ENCODE measurements at regions not wholly inside any gene's neighbourhood (a gene's known extent, or its start where the extent isn't known, plus 50 kb on each side); places are given as distances from the start of the nearest gene placed in this dataset.

DNA sequence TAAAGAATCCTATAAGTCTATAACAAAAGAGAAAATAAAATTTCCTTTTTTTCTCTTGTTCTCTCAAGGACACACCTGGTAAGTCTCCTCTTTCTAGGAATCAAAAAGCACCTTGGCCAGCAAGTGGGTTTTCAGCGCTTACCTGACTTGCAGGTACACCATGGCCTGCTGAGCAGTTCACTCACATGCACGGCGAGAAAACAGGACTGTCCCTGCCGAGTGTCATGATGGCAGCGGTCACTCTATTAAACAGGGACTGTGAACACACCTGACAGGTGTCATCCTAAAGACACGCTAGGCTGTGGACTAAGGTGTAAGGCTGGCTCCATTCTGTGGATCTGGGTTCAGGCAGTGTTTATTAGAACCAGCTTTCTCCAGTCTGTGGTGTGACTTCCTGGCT is 170.2 kb downstream of the TEX29 start:
- Histone ChIP-seq H3K27me3 (ENCODE audit: insufficient read depth, low read length, poor library complexity, severe bottlenecking) (no peaks in the 10 kb centered on the region), H3F3A (ENCODE audit: low read depth) (no peaks in the 10 kb centered on the region), H3K4me2 (ENCODE audit: low read depth, low read length, poor library complexity, severe bottlenecking) (no peak overlapping the region), H3K4me3 (ENCODE audit: low read length, poor library complexity, severe bottlenecking) (no peak overlapping the region), H3K4me1 (ENCODE audit: insufficient read depth, low read length, poor library complexity, severe bottlenecking) (no peaks in the 10 kb centered on the region), H3K9me2 (replicated peaks; ENCODE audit: low read depth, low read length) (no peaks in the 10 kb centered on the region), H3K36me3 (ENCODE audit: insufficient read depth, low read length) (no peaks in the 10 kb centered on the region), H2AFZ (ENCODE audit: low read length) (no peak overlapping the region), H3K9me3 (ENCODE audit: insufficient read depth, low read depth, low read length) (peaks cover 18% of the 10 kb centered on the region; the same call in 1 of the 2 replicates), H4K20me1 (ENCODE audit: insufficient read depth, low read length, poor library complexity, severe bottlenecking) (no peaks in the 10 kb centered on the region), H3K79me2 (ENCODE audit: insufficient read depth, low read length) (no peaks in the 10 kb centered on the region), H3K9ac (ENCODE audit: low read depth, low read length, poor library complexity, severe bottlenecking) (no peak overlapping the region)
- TF ChIP-seq, protein P1, sequence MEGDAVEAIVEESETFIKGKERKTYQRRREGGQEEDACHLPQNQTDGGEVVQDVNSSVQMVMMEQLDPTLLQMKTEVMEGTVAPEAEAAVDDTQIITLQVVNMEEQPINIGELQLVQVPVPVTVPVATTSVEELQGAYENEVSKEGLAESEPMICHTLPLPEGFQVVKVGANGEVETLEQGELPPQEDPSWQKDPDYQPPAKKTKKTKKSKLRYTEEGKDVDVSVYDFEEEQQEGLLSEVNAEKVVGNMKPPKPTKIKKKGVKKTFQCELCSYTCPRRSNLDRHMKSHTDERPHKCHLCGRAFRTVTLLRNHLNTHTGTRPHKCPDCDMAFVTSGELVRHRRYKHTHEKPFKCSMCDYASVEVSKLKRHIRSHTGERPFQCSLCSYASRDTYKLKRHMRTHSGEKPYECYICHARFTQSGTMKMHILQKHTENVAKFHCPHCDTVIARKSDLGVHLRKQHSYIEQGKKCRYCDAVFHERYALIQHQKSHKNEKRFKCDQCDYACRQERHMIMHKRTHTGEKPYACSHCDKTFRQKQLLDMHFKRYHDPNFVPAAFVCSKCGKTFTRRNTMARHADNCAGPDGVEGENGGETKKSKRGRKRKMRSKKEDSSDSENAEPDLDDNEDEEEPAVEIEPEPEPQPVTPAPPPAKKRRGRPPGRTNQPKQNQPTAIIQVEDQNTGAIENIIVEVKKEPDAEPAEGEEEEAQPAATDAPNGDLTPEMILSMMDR (conservative IDR thresholded peaks at IDR 0.05; ENCODE audit: low read length): no peak
- no peak for TF ChIP-seq EZH2phosphoT487 (IDR thresholded peaks at IDR 0.05; ENCODE audit: borderline replicate concordance)

DNA sequence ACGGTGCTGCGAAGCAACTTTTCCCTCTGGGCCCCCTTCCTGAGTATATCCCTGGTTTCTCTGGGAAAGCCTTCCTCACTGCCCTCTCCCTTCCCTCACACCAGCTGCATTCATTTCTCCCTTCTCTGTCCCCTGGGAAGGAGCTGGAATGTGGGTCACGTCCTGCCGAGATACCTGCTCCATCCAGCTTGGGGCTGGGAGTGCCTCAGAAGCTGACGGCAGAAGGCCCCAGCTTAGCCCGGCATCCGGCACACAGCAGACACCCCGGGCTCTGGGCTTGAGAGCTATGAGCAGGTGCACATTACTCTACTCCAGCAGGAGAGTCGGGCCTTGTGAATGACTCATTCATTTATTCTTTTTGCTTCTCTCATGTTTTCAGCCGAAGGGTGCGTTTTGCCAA is 170.6 kb downstream of the TEX29 start:
- H2AFZ ChIP-seq (ENCODE audit: low read length): no peak overlapping the region
- H3K79me2 ChIP-seq (ENCODE audit: insufficient read depth, low read length): no peaks in the 10 kb centered on the region
- peaks cover 18% of the 10 kb centered on the region; the same call in 1 of the 2 replicates for H3K9me3 ChIP-seq (ENCODE audit: insufficient read depth, low read depth, low read length)
- no peaks in the 10 kb centered on the region for H4K20me1 ChIP-seq (ENCODE audit: insufficient read depth, low read length, poor library complexity, severe bottlenecking)
- no peaks in the 10 kb centered on the region for H3K4me1 ChIP-seq (ENCODE audit: insufficient read depth, low read length, poor library complexity, severe bottlenecking)
- no peak overlapping the region for H3K4me3 ChIP-seq (ENCODE audit: low read length, poor library complexity, severe bottlenecking)
- H3K36me3 ChIP-seq (ENCODE audit: insufficient read depth, low read length): no peaks in the 10 kb centered on the region
- H3K9me2 ChIP-seq (replicated peaks; ENCODE audit: low read depth, low read length): no peaks in the 10 kb centered on the region
- TF ChIP-seq EZH2phosphoT487 (IDR thresholded peaks at IDR 0.05; ENCODE audit: borderline replicate concordance): no peak
- TF ChIP-seq, protein P1 (conservative IDR thresholded peaks at IDR 0.05; ENCODE audit: low read length): no peak
- no peak overlapping the region for H3K9ac ChIP-seq (ENCODE audit: low read depth, low read length, poor library complexity, severe bottlenecking)
- no peak overlapping the region for H3K4me2 ChIP-seq (ENCODE audit: low read depth, low read length, poor library complexity, severe bottlenecking)
- H3K27me3 ChIP-seq (ENCODE audit: insufficient read depth, low read length, poor library complexity, severe bottlenecking): no peaks in the 10 kb centered on the region
- H3F3A ChIP-seq (ENCODE audit: low read depth): no peaks in the 10 kb centered on the region

DNA sequence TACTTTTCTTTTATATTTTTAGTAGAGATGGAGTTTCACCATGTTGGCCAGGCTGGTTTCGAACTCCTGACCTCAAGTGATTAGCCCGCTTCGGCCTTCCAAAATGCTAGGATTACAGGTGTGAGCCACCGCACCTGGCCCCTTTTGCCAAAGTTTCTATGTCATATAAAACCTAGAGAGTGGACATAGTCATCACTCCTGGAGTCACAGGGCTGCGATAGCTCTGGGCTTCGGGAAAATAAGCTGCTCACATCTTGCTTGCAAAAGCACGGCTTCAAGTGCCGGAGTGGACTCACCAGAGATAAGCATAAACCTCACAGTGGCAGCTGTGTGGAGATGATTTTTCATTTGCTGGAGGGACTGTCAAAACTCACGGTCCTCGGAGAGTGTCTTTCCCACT is 171.2 kb downstream of the TEX29 start:
- no peaks in the 10 kb centered on the region for H3K36me3 ChIP-seq (ENCODE audit: insufficient read depth, low read length)
- no peaks in the 10 kb centered on the region for H3K79me2 ChIP-seq (ENCODE audit: insufficient read depth, low read length)
- TF ChIP-seq, protein P1 (conservative IDR thresholded peaks at IDR 0.05; ENCODE audit: low read length): no peak
- no peak for TF ChIP-seq EZH2phosphoT487 (IDR thresholded peaks at IDR 0.05; ENCODE audit: borderline replicate concordance)
- H3K4me1 ChIP-seq (ENCODE audit: insufficient read depth, low read length, poor library complexity, severe bottlenecking): no peaks in the 10 kb centered on the region
- no peaks in the 10 kb centered on the region for H3K27me3 ChIP-seq (ENCODE audit: insufficient read depth, low read length, poor library complexity, severe bottlenecking)
- peaks cover 18% of the 10 kb centered on the region; the same call in 1 of the 2 replicates for H3K9me3 ChIP-seq (ENCODE audit: insufficient read depth, low read depth, low read length)
- H3K9ac ChIP-seq (ENCODE audit: low read depth, low read length, poor library complexity, severe bottlenecking): no peak overlapping the region
- H3K9me2 ChIP-seq (replicated peaks; ENCODE audit: low read depth, low read length): no peaks in the 10 kb centered on the region
- no peaks in the 10 kb centered on the region for H4K20me1 ChIP-seq (ENCODE audit: insufficient read depth, low read length, poor library complexity, severe bottlenecking)
- no peak overlapping the region for H3K4me2 ChIP-seq (ENCODE audit: low read depth, low read length, poor library complexity, severe bottlenecking)
- no peaks in the 10 kb centered on the region for H3F3A ChIP-seq (ENCODE audit: low read depth)
- H3K4me3 ChIP-seq (ENCODE audit: low read length, poor library complexity, severe bottlenecking): no peak overlapping the region
- H2AFZ ChIP-seq (ENCODE audit: low read length): no peak overlapping the region

Data from Loucy (cell line).